GM18870 (cell line): ENCODE measurements at regions not wholly inside any gene's neighbourhood (a gene's known extent, or its start where the extent isn't known, plus 50 kb on each side); places are given as distances from the start of the nearest gene placed in this dataset.

Experiments used
- ATAC-seq: cut with Tn5 transposase; IDR thresholded peaks from one replicate; pipeline ENCODE4 v1.9.1; 2021; ENCODE audit warnings: moderate library complexity; ENCODE audit not compliant: unreplicated experiment

- ATAC-seq, result no peak
Measured at GRCh38 chr4:100809506-100809905, 291.7 kb upstream of the EMCN start.

GRCh38 chr4:100806988-100807387 lies 289.2 kb upstream of the EMCN start:
- ATAC-seq, result no peak

GRCh38 chr4:100805538-100805937 lies 287.7 kb upstream of the EMCN start:
- no peak for ATAC-seq

- no peak for ATAC-seq
Measured at GRCh38 chr4:100804576-100805360, 286.9 kb upstream of the EMCN start.

GRCh38 chr4:100803751-100804150 lies 285.9 kb upstream of the EMCN start:
- ATAC-seq, result no peak

GRCh38 chr4:100799761-100800539 lies 282.1 kb upstream of the EMCN start:
- ATAC-seq, result no peak

- ATAC-seq, result no peak
Measured at GRCh38 chr4:100797791-100798190, 280.0 kb upstream of the EMCN start.

- ATAC-seq, result no peak
Measured at GRCh38 chr4:100797356-100797755, 279.5 kb upstream of the EMCN start.

- ATAC-seq, result no peak
Measured at GRCh38 chr4:100796332-100796731, 278.5 kb upstream of the EMCN start.

- ATAC-seq, result no peak
Measured at GRCh38 chr4:100795581-100795980, 277.8 kb upstream of the EMCN start.

- ATAC-seq, result no peak
Measured at GRCh38 chr4:100790836-100791615, 273.2 kb upstream of the EMCN start.

GRCh38 chr4:100789991-100790390 lies 272.2 kb upstream of the EMCN start:
- no peak for ATAC-seq

GRCh38 chr4:100786481-100786880 lies 268.7 kb upstream of the EMCN start:
- ATAC-seq, result no peak

GRCh38 chr4:100782356-100782755 lies 264.5 kb upstream of the EMCN start:
- no peak for ATAC-seq

GRCh38 chr4:100781435-100781834 lies 263.6 kb upstream of the EMCN start:
- ATAC-seq, result no peak

GRCh38 chr4:100780126-100780525 lies 262.3 kb upstream of the EMCN start:
- no peak for ATAC-seq

- ATAC-seq, result no peak
Measured at GRCh38 chr4:100778431-100778830, 260.6 kb upstream of the EMCN start.

- no peak for ATAC-seq
Measured at GRCh38 chr4:100762738-100763137, 244.9 kb upstream of the EMCN start.

- ATAC-seq, result no peak
Measured at GRCh38 chr4:100754751-100755150, 236.9 kb upstream of the EMCN start.

- ATAC-seq, result no peak
Measured at GRCh38 chr4:100746141-100746739, 228.4 kb upstream of the EMCN start.

GRCh38 chr4:100742045-100742444 lies 224.2 kb upstream of the EMCN start:
- ATAC-seq, result no peak
